Natural killer cell treated with Interleukin-12 subunit alpha and Interleukin-12 subunit beta and Interleukin-15 and Interleukin-18, amount 100 ng/mL, for 72 hours (primary cell): ENCODE measurements at regions not wholly inside any gene's neighbourhood (a gene's known extent, or its start where the extent isn't known, plus 50 kb on each side); places are given as distances from the start of the nearest gene placed in this dataset.

Experiments used
- ATAC-seq, 2 donors: fragments of 150-1000 bp; cut with Tn5 transposase in 1 of 2; sonication (Bioruptor Pico), chemical (Tn5 transposase) in 1 of 2; 2 replicates each; pipeline ENCODE4 v1.10.0; 2021
- DNase-seq: peaks from one replicate; pipeline ENCODE4 v3.0.0; 2022; ENCODE audit warnings: low spot score
- H3K27ac Mint-ChIP-seq, 2 donors: 1 replicate in 1 of 2; 2 replicates in 1 of 2; pipeline ENCODE4 v1.8.0; 2022; ENCODE audit warnings: mixed read lengths in 2 of 2, mild to moderate bottlenecking in 1 of 2, moderate library complexity in 1 of 2
- H3K27me3 Mint-ChIP-seq, 2 donors: 1 replicate in 1 of 2; 2 replicates in 1 of 2; pipeline ENCODE4 v1.8.0; 2022; ENCODE audit warnings: mixed read lengths in 2 of 2
- H3K36me3 Mint-ChIP-seq: one replicate; pipeline ENCODE4 v1.8.0; 2022; ENCODE audit warnings: mixed read lengths
- H3K4me1 Mint-ChIP-seq, 2 donors: 1 replicate in 1 of 2; 2 replicates in 1 of 2; pipeline ENCODE4 v1.8.0; 2022; ENCODE audit warnings: low read depth in 2 of 2, mixed read lengths in 2 of 2, mild to moderate bottlenecking in 1 of 2
- H3K4me3 Mint-ChIP-seq: one replicate; pipeline ENCODE4 v1.8.0; 2022; ENCODE audit warnings: mixed read lengths
- H3K9me3 Mint-ChIP-seq: 2 replicates; pipeline ENCODE4 v1.8.0; 2022; ENCODE audit warnings: mixed read lengths

- no peaks in the 10 kb centered on the region for H3K4me1 Mint-ChIP-seq
- no peak for ATAC-seq
- no peak overlapping the region for H3K27ac Mint-ChIP-seq
- no peak overlapping the region for H3K4me3 Mint-ChIP-seq
- DNase-seq: no peak
- H3K9me3 Mint-ChIP-seq: peaks cover 10% of the 10 kb centered on the region
- no peaks in the 10 kb centered on the region for H3K36me3 Mint-ChIP-seq
- H3K27me3 Mint-ChIP-seq: no peaks in the 10 kb centered on the region
Measured at GRCh38 chr2:19600982-19601381, 242.6 kb upstream of the OSR1 start.

GRCh38 chr2:19600506-19600905 lies 242.1 kb upstream of the OSR1 start:
- no peak overlapping the region for H3K27ac Mint-ChIP-seq
- no peaks in the 10 kb centered on the region for H3K36me3 Mint-ChIP-seq
- ATAC-seq (no peak), DNase-seq (no peak)
- H3K27me3 Mint-ChIP-seq: no peaks in the 10 kb centered on the region
- no peak overlapping the region for H3K4me3 Mint-ChIP-seq
- H3K9me3 Mint-ChIP-seq: peaks cover 10% of the 10 kb centered on the region
- no peaks in the 10 kb centered on the region for H3K4me1 Mint-ChIP-seq

DNA sequence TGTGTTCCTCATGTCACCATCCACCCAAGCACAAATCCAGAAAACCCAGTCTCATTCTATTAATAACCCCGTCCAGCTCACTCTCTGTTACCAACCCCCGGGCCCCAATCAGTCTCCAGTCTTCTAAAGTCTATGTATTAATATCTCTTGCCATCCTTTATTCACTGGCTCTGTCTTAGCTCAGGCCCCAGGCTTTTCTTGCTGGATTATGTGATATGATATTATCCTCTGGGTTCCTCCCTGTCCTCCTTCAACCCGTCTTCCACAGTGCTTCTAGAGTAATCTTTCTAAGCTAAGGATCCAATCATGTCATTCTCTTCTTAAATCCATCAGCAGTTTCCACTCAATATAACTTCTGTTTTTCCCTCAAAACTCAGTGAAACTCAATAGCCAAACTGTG lies 240.5 kb upstream of the OSR1 start:
- H3K4me3 Mint-ChIP-seq: no peak overlapping the region
- H3K27me3 Mint-ChIP-seq: peaks cover 0 to 8% of the 10 kb centered on the region in 2 donors
- no peaks in the 10 kb centered on the region for H3K4me1 Mint-ChIP-seq
- ATAC-seq: no peak
- H3K36me3 Mint-ChIP-seq: no peaks in the 10 kb centered on the region
- peaks cover 9% of the 10 kb centered on the region for H3K9me3 Mint-ChIP-seq
- no peak for DNase-seq
- no peak overlapping the region for H3K27ac Mint-ChIP-seq

- Mint-ChIP-seq H3K36me3 (no peaks in the 10 kb centered on the region), H3K27ac (no peak overlapping the region), H3K4me1 (no peaks in the 10 kb centered on the region), H3K27me3 (peaks cover 0 to 8% of the 10 kb centered on the region in 2 donors), H3K9me3 (peaks cover 2% of the 10 kb centered on the region), H3K4me3 (no peak overlapping the region)
- ATAC-seq (no peak), DNase-seq (no peak)
Measured at GRCh38 chr2:19592197-19592596, 233.8 kb upstream of the OSR1 start.

GRCh38 chr2:19589791-19590190 lies 231.4 kb upstream of the OSR1 start:
- Mint-ChIP-seq H3K9me3 (peaks cover 4% of the 10 kb centered on the region), H3K4me3 (no peak overlapping the region), H3K4me1 (no peaks in the 10 kb centered on the region), H3K36me3 (no peaks in the 10 kb centered on the region), H3K27me3 (peaks cover 0 to 2% of the 10 kb centered on the region in 2 donors), H3K27ac (no peak overlapping the region)
- DNase-seq (no peak), ATAC-seq (no peak)

- H3K4me3 Mint-ChIP-seq: no peak overlapping the region
- DNase-seq (no peak), ATAC-seq (no peak)
- no peaks in the 10 kb centered on the region for H3K9me3 Mint-ChIP-seq
- no peaks in the 10 kb centered on the region for H3K4me1 Mint-ChIP-seq
- no peak overlapping the region for H3K27ac Mint-ChIP-seq
- no peaks in the 10 kb centered on the region for H3K36me3 Mint-ChIP-seq
- peaks cover 2 to 11% of the 10 kb centered on the region in 2 donors for H3K27me3 Mint-ChIP-seq
Measured at GRCh38 chr2:19580830-19581229, 222.4 kb upstream of the OSR1 start.

DNA sequence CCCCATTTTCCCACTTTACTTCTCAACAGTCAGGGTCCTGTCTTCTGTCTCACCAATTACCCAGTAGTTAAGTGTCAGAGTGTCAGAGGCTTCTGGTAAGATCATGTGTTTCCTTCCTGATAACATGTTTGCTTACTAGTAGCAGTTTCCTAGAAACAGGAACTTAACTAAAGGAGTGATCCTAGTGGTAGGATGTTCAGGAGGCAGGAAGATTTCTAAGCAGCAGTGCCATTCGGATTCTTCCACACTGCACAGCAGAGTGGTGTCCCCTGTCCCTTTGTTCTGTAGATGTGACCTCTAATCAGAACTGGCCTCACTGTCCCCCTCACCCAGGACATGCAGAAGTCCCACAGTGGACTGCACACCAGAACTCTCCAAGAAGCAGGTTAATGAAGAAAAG lies 221.8 kb upstream of the OSR1 start:
- H3K9me3 Mint-ChIP-seq: no peaks in the 10 kb centered on the region
- H3K27ac Mint-ChIP-seq: no peak overlapping the region
- DNase-seq: no peak
- no peak overlapping the region for H3K4me3 Mint-ChIP-seq
- H3K27me3 Mint-ChIP-seq: peaks cover 2 to 11% of the 10 kb centered on the region in 2 donors
- no peaks in the 10 kb centered on the region for H3K4me1 Mint-ChIP-seq
- no peaks in the 10 kb centered on the region for H3K36me3 Mint-ChIP-seq
- ATAC-seq: no peak

GRCh38 chr2:19579461-19579860 lies 221.0 kb upstream of the OSR1 start:
- Mint-ChIP-seq H3K36me3 (no peaks in the 10 kb centered on the region), H3K4me1 (no peaks in the 10 kb centered on the region), H3K27ac (no peak overlapping the region), H3K4me3 (no peak overlapping the region), H3K9me3 (no peaks in the 10 kb centered on the region), H3K27me3 (peaks cover 2 to 11% of the 10 kb centered on the region in 2 donors)
- ATAC-seq (no peak), DNase-seq (no peak)

DNA sequence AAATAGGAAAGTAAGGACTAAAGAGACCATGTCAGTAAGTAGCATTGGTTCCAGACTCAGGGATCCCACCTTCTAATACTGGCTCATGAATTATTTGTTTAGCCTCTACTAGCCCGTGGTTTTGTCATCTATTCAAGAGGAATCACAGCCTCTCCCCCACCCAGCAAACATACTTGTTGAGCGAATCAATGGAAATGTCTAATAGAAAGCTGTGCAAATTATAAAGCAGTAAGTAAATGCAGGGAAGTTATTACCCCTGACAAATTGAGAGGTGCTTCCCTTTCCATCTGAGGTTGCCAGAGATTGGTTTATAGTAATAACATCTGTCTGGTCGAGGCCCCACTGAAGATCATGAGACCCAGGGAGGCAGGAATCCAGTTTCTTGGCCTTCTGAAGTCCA lies 219.3 kb upstream of the OSR1 start:
- H3K27ac Mint-ChIP-seq: no peak overlapping the region
- ATAC-seq (no peak), DNase-seq (no peak)
- peaks cover 2 to 11% of the 10 kb centered on the region in 2 donors for H3K27me3 Mint-ChIP-seq
- no peaks in the 10 kb centered on the region for H3K36me3 Mint-ChIP-seq
- H3K4me3 Mint-ChIP-seq: no peak overlapping the region
- no peaks in the 10 kb centered on the region for H3K4me1 Mint-ChIP-seq
- H3K9me3 Mint-ChIP-seq: no peaks in the 10 kb centered on the region

GRCh38 chr2:19576411-19576810 lies 218.0 kb upstream of the OSR1 start:
- Mint-ChIP-seq H3K27me3 (peaks cover 2 to 19% of the 10 kb centered on the region in 2 donors), H3K36me3 (no peaks in the 10 kb centered on the region), H3K4me3 (no peak overlapping the region), H3K9me3 (no peaks in the 10 kb centered on the region), H3K27ac (no peak overlapping the region), H3K4me1 (no peaks in the 10 kb centered on the region)
- DNase-seq (no peak), ATAC-seq (no peak)

DNA sequence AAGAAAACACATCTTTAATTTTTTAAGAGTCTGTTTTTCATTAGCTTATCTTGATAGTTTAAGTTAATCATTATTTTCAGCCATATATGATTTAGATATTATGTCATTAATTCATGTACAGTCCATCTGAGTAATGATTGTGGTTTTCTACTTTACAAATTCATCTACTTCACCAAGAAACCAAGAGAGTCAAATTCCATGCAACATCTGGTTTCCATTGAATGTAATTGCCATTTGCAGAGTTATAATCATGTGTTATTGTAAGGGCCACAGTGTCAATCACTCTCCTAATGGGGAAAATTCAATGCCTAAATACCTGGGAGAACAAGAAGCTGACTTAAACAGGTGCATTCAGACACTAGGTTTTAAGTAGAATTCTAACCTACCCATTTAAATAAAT lies 217.2 kb upstream of the OSR1 start:
- no peaks in the 10 kb centered on the region for H3K36me3 Mint-ChIP-seq
- no peaks in the 10 kb centered on the region for H3K4me1 Mint-ChIP-seq
- no peak overlapping the region for H3K27ac Mint-ChIP-seq
- no peak overlapping the region for H3K4me3 Mint-ChIP-seq
- DNase-seq: no peak
- peaks cover 2 to 21% of the 10 kb centered on the region in 2 donors for H3K27me3 Mint-ChIP-seq
- ATAC-seq: no peak
- no peaks in the 10 kb centered on the region for H3K9me3 Mint-ChIP-seq

GRCh38 chr2:19574778-19575260 lies 216.4 kb upstream of the OSR1 start:
- no peak for DNase-seq
- Mint-ChIP-seq H3K27me3 (peaks cover 2 to 14% of the 10 kb centered on the region in 2 donors), H3K4me3 (no peak overlapping the region), H3K27ac (no peak overlapping the region), H3K4me1 (no peaks in the 10 kb centered on the region), H3K36me3 (no peaks in the 10 kb centered on the region), H3K9me3 (no peaks in the 10 kb centered on the region)
- ATAC-seq: no peak

DNA sequence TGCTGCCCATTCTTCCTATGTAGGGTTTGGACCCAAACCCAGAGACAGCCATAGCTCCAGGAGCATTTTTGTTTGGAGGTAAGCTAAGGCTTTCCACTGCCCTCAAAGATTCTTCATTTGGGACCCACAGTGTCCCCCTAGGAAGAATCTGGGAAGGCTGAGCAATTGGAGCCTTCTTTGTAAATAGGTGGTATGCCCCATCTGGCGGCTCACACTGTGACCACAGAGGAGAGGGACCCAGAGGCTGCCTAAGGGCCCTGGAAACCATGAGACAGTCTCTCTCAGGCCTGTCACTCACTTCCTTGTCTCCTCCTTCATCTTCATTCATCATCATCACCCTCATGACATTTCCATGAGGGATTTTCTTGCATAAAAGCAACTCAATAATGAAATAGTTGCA lies 215.4 kb upstream of the OSR1 start:
- no peak overlapping the region for H3K4me3 Mint-ChIP-seq
- H3K36me3 Mint-ChIP-seq: no peaks in the 10 kb centered on the region
- no peak for DNase-seq
- ATAC-seq: no peak
- H3K4me1 Mint-ChIP-seq: no peaks in the 10 kb centered on the region
- H3K27ac Mint-ChIP-seq: no peak overlapping the region
- no peaks in the 10 kb centered on the region for H3K9me3 Mint-ChIP-seq
- peaks cover 0 to 10% of the 10 kb centered on the region in 2 donors for H3K27me3 Mint-ChIP-seq

DNA sequence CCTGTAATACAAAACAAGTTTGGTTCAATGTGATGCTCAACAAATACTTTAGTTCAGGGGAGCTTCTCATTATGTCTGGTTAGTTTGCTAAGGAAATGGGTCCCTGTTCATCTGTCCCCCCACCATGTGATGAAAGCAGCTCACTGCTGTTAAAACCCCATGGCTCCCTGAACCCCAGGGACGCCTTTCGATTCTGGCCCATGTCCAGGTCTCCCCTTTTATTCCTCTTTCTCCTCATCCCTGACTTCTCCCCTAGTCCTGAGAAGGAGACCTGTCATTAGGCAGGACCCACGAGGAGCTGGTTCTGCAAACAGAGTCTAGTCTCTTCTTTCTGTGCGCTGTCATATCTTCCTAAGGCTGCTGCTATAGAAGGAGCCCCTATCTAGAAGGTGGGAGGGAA lies 213.3 kb upstream of the OSR1 start:
- Mint-ChIP-seq H3K27me3 (peaks cover 0 to 10% of the 10 kb centered on the region in 2 donors), H3K4me3 (no peak overlapping the region), H3K27ac (no peak overlapping the region), H3K36me3 (no peaks in the 10 kb centered on the region), H3K9me3 (no peaks in the 10 kb centered on the region), H3K4me1 (no peaks in the 10 kb centered on the region)
- ATAC-seq: no peak
- DNase-seq: no peak

DNA sequence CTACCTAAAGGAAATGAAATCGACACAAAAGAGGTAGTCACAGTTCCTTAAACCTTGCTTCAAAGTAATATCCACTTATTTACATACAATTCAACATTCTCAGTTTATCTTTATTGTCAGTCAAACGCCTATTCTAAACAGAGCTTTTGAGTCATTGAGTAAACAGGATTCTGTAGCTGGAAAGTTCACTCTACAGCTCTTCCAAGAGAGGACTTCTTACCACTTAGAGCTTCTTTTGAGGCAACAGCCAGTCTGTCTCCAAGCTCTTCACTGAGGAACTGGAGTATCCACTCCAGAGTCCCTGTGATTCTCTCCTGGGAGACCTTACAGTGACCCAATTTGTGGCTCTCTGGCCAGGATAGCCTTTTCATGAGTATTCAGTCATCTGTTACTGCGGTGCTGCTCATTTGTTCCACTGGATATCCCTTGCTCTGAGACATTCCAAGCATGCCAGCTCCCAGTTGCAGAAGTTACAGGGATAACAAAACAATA lies 210.9 kb upstream of the OSR1 start:
- Mint-ChIP-seq H3K9me3 (no peaks in the 10 kb centered on the region), H3K27me3 (peaks cover 0 to 10% of the 10 kb centered on the region in 2 donors), H3K27ac (no peak overlapping the region), H3K36me3 (no peaks in the 10 kb centered on the region), H3K4me1 (no peaks in the 10 kb centered on the region), H3K4me3 (no peak overlapping the region)
- DNase-seq (no peak), ATAC-seq (no peak)
